ENCODE measurements at regions not wholly inside any gene's neighbourhood (a gene's known extent, or its start where the extent isn't known, plus 50 kb on each side); places are given as distances from the start of the nearest gene placed in this dataset.

- 0 out of 2 replicates have a peak, but pooled peaks cover 4% of the 10 kb centered on the region for H3K27me3 Mint-ChIP-seq (ENCODE audit: low read depth)
- TF ChIP-seq NFE2L1 (CRISPR knock-in tag; IDR thresholded peaks at IDR 0.05) (no peak), IRF2 (CRISPR knock-in tag; IDR thresholded peaks at IDR 0.05; ENCODE audit: borderline replicate concordance, low read depth) (no peak), STAT6 (CRISPR knock-in tag; conservative IDR thresholded peaks at IDR 0.05; ENCODE audit: low read depth) (no peak), ZNF416 (CRISPR knock-in tag; IDR thresholded peaks at IDR 0.05) (no peak), ZNF281 (CRISPR knock-in tag; IDR thresholded peaks at IDR 0.05) (no peak), PREB (CRISPR knock-in tag; IDR thresholded peaks at IDR 0.05; ENCODE audit: borderline replicate concordance) (no peak)
- ChIA-PET POLR2A (no interaction called here), CTCF (interaction anchor here (1.2 kb wide), 1 partner anchor 41 kb away, joined by 4 read pairs; no protein-coding TSS in a partner anchor)
- no peak for ATAC-seq
- DNase-seq (ENCODE audit: low spot score) = no peak
- no peaks in the 10 kb centered on the region for H3K9me3 Mint-ChIP-seq
- no peaks in the 10 kb centered on the region for H3K36me3 Mint-ChIP-seq
- H3K4me3 Mint-ChIP-seq = no peak overlapping the region
- H3K27ac Mint-ChIP-seq = no peak overlapping the region
- H3K4me1 Mint-ChIP-seq = peaks cover 14% of the 10 kb centered on the region
Measured at GRCh38 chr11:114815176-114815575, 136.8 kb downstream of the NXPE2 start.

- CTCF ChIA-PET = interaction anchor here (1.2 kb wide), 1 partner anchor 41 kb away, joined by 4 read pairs; no protein-coding TSS in a partner anchor
- Mint-ChIP-seq H3K4me1 (peaks cover 18% of the 10 kb centered on the region), H3K9me3 (no peaks in the 10 kb centered on the region), H3K36me3 (no peaks in the 10 kb centered on the region), H3K4me3 (no peak overlapping the region), H3K27me3 (ENCODE audit: low read depth) (0 out of 2 replicates have a peak, but pooled peaks cover 4% of the 10 kb centered on the region), H3K27ac (no peak overlapping the region)
- POLR2A ChIA-PET = no interaction called here
- DNase-seq (ENCODE audit: low spot score) (no peak), ATAC-seq (no peak)
- no peak for TF ChIP-seq ZNF281 (CRISPR knock-in tag; IDR thresholded peaks at IDR 0.05)
- TF ChIP-seq ERG (CRISPR knock-in tag; IDR thresholded peaks at IDR 0.05) = no peak
- no peak for TF ChIP-seq NR1H2 (CRISPR knock-in tag; IDR thresholded peaks at IDR 0.05)
- no peak for TF ChIP-seq FOXP4 (CRISPR knock-in tag; IDR thresholded peaks at IDR 0.05)
- TF ChIP-seq ATF3 (CRISPR knock-in tag; conservative IDR thresholded peaks at IDR 0.05) = no peak
- TF ChIP-seq PREB (CRISPR knock-in tag; IDR thresholded peaks at IDR 0.05; ENCODE audit: borderline replicate concordance) = no peak
- no peak for TF ChIP-seq ZNF416 (CRISPR knock-in tag; IDR thresholded peaks at IDR 0.05)
- TF ChIP-seq CTCF (IDR thresholded peaks at IDR 0.05) = no peak
- TF ChIP-seq USF1 (CRISPR knock-in tag; IDR thresholded peaks at IDR 0.05) = no peak
- TF ChIP-seq RORB (CRISPR knock-in tag; IDR thresholded peaks at IDR 0.05) = no peak
- no peak for TF ChIP-seq OVOL2 (CRISPR knock-in tag; IDR thresholded peaks at IDR 0.05; ENCODE audit: borderline replicate concordance)
- no peak for TF ChIP-seq ZMAT4 (CRISPR knock-in tag; IDR thresholded peaks at IDR 0.05)
Measured at GRCh38 chr11:114815761-114816160, 137.4 kb downstream of the NXPE2 start.

Data from WTC11 (cell line).